Fibroblast of villous mesenchyme (primary cell): ENCODE measurements at regions not wholly inside any gene's neighbourhood (a gene's known extent, or its start where the extent isn't known, plus 50 kb on each side); places are given as distances from the start of the nearest gene placed in this dataset.

Experiments used
- DNase-seq: peaks from one replicate; pipeline ENCODE4 v3.0.0-alpha.2; 2010; ENCODE audit warnings: low read depth
- H3K4me3 ChIP-seq: 2 replicates; pipeline ENCODE4 v1.5.1; 2011; ENCODE audit warnings: low read depth, mild to moderate bottlenecking, low read length
- TF ChIP-seq, protein P1 (sequence below): IDR thresholded peaks from 2 replicates; pipeline ENCODE4 v1.5.1; 2012; ENCODE audit warnings: low read depth, mild to moderate bottlenecking, low read length; ENCODE audit not compliant: insufficient read depth

DNA sequence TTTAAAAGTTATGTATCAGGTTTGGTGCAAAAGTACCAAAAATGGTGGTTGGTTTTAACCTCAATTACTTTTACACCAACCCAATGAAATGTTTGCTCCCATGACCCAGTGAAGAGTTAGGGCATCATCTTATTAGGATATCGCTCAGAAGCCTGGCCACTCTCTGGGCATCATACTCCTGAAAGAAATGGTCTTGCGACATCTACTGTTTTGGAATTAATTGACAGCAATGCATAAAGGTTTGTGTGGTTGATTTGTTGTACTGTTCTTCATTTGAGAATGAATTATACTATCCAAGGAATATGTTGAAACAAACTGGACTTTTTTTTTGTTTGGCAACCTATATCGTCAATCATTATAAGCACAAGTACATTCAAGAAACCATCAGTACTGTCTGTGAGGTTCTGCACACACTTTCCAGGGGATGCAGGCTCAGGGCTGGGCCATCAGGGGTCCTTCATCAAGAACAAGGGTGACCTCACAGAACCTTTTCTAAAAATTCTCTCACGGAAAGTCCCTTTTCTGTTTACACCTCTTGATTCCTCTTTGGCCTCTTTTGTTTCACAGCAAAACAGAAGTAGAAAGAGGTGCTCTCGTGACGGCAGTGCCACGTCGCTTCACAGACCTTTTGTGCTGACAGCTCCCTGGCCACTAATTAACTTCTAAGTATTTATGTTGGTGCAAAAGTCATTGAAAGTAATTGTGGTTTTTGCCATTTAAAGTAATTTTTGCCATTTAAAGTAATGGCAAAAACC is 117.2 kb upstream of the KLF6 start:
- H3K4me3 ChIP-seq = no peak overlapping the region
- TF ChIP-seq, protein P1, sequence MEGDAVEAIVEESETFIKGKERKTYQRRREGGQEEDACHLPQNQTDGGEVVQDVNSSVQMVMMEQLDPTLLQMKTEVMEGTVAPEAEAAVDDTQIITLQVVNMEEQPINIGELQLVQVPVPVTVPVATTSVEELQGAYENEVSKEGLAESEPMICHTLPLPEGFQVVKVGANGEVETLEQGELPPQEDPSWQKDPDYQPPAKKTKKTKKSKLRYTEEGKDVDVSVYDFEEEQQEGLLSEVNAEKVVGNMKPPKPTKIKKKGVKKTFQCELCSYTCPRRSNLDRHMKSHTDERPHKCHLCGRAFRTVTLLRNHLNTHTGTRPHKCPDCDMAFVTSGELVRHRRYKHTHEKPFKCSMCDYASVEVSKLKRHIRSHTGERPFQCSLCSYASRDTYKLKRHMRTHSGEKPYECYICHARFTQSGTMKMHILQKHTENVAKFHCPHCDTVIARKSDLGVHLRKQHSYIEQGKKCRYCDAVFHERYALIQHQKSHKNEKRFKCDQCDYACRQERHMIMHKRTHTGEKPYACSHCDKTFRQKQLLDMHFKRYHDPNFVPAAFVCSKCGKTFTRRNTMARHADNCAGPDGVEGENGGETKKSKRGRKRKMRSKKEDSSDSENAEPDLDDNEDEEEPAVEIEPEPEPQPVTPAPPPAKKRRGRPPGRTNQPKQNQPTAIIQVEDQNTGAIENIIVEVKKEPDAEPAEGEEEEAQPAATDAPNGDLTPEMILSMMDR = no peak
- peak; percentile 51 for DNase-seq

DNA sequence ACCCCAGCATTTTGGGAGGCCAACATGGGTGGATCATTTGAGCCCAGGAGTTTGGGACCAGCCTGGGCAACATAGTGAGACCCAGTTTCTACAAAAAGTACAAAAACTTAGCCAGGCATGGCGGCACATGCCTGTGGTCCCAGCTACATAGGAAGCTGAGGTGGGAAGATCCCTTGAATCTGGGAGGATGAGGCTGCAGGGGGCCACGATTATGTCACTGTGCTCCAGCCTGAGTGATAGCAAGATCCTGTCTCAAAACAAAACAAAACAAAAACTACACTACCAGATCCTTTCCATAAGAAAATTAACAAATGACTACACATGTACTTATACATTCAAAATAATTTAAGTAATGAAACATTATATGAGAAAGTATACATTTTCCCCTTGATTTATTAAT is 116.4 kb upstream of the KLF6 start:
- no peak for DNase-seq
- TF ChIP-seq, protein P1 = no peak
- H3K4me3 ChIP-seq = no peak overlapping the region

DNA sequence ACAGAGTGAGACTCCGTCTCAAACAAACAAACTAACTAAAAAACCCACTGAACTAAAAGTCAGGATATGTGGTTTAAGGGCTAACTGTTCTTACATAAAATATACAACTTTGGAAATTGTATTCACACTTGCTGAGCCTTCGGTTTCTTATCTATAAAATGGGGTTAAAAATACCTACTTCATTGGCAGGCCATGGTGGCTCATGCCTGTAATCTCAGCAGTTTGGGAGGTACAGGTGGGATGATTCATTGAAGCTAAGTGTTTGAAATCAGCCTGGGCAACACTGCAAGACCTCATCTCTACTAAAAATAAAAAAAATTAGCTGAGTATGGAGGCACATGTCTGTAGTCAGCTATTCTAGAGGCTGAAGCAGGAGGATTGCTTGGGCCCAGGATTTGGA is 115.4 kb upstream of the KLF6 start:
- DNase-seq = no peak
- TF ChIP-seq, protein P1 = no peak
- no peak overlapping the region for H3K4me3 ChIP-seq

DNA sequence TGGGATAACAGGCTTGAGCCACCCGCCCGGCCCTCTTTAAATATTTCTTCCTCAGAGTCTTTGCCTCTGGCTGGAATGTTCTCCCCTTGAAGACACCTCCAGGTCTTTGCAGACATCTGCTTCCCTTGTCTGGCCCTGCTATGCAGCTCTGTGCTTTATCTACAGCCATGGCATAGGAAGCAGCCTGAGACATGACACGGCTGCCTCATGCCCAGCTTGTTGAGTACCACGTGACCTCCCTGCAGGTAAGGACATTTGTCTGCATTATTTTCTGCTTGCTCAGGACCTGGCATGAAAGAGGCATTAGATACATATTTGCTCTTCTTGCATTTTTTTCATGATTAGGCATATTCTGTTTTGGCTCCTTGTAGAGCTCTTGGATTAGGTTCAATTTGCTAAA is 113.8 kb upstream of the KLF6 start:
- no peak for DNase-seq
- no peak overlapping the region for H3K4me3 ChIP-seq
- TF ChIP-seq, protein P1 = no peak

DNA sequence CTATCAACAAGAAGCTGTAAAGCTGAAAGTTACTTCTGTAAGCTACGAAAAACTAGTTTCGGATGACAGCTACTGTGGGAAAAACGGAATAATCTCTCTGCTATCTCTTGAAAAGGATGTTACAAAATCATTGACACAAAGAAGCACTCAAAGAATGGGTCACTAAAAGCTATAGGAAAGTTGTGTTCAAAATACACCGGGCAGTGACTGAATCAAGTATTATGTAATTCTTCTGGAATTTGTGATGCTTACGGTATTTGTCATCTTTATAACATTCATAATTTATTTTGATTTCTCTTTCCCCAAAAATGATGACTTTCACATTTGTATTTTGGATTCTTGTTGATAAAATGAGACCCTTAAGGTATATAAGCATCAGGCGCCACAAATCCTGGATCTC is 112.1 kb upstream of the KLF6 start:
- TF ChIP-seq, protein P1 = no peak
- DNase-seq = peak; percentile 87
- H3K4me3 ChIP-seq = no peak overlapping the region

DNA sequence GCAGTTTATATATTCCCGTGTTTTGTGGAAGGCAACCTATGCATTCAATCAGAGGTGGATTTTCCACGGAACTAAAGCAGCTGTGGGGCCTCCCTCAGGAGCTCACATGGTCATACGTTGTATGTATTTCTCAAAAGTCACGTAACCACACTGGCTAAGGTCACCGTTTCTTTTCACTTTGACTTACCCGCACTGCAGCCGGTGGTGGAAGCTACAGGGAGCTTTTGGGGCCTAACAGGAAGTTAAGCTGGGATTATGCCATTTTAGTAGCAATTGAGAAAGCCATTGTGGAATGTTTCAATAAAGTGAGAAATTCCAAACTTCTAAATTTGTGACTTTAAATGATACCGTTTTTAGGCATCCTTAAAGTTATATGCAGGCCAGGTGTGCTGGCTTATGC is 111.2 kb upstream of the KLF6 start:
- TF ChIP-seq, protein P1 = no peak
- DNase-seq = no peak
- no peak overlapping the region for H3K4me3 ChIP-seq
